ENCODE measurements at regions not wholly inside any gene's neighbourhood (a gene's known extent, or its start where the extent isn't known, plus 50 kb on each side); places are given as distances from the start of the nearest gene placed in this dataset.

DNA sequence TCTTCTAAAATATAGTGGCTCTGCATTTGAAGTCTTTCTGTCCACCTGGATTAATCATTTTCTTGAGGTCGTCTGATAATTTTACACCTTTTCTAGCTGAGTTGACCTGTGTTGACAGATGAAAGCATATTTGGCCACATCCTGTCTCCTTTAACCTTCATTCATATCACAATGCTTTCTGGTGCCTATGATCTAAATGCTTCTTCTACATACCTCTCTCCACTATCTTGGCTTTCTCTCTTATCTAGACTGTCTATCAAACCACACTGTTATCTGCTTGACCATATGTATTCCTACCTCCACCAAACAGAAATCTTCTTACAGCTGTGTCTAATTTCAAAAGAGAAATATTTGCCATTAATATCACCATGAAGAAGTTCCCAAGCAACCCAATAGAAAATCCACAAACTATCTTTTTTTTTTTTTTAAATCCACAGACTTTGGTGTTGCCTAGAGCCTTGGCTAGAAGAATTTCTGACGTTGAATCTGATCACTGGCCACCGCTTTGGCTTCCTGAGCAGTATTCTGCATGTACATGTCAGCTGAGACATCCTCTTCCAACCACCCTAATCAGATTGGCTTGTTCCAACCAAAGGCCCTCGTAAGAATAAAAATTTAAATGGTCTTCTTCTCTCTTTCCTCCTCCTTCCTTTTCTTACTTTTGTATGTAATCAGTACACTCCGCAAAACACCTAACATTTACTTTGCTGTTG, 66.3 kb upstream of the SP4 start:
- no peak for DNase-seq (ENCODE audit: low read depth)

DNA sequence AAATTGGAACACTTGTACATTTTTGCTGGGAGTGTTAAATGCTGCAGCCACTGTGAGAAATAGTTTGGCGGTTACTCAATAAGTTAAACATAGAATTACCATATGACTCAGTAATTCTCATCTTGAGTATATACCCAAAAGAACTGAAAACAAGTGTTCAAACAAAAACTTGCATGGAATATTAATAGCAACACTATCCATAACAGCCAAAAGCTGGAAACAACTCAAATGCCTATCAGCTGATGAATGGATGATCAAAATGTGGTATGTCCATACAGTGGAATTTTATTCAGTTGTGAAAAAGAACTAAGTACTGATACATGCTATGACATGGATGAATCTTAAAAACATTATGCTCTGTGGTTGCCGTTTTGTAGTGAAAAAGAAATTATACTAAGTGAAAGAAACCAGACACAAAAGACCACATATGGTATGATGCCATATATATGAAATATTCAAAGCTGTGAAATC, 63.0 kb upstream of the SP4 start:
- peak; percentile 28 for DNase-seq (ENCODE audit: low read depth)

DNA sequence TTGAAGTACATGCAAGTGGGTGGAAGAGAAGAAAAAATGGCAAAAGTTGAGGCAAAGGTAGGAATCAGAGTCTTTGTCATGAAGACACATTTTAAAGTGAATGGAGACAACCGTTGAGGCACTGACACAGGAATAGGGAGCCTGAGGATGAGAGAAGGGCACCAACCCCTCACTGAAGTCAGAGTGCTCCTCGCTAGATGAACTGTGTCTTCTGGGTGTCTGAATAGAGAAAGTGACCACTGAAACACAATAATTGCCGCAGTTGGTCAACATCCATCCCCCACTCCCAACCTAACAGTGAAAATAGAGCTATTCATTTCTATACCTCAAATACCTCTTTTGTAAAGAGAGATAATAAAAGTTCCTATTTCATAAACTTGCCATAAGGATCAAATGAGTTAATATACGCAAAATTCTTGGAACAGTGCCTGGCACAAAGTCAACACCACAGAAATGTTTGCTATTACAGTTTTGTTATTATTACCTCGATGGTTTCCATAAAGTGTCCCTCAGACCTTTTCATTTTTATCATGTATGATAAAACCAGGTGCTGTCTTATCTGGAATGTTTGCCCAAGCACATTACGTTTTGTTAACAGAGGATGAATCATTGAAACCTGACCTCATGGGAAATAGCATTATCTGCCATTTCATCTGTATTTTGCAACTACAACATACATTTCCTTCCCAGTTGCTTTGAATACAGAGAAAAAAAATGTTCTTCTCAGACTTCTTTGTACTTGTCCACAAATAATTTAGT, 61.8 kb upstream of the SP4 start:
- peak; percentile 30 for DNase-seq (ENCODE audit: low read depth)

DNA sequence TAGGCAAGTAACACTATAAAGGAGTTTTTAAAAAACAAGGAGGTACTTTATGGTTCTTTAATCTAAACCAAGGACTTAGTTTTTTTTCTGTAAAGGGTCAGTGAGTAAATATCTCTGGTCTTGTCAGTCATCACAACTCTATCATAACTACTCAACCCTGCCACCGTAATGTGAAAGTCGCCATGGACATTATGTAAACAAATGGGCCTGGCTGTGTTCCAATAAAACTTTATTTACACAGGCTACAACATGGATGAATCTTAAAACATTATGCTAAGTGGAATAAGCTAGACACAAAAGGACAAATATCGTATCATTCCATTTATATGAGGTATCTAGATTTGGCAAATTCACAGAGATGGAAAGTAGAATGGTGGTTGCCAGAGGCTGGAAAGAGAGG, 60.8 kb upstream of the SP4 start:
- no peak for DNase-seq (ENCODE audit: low read depth)

DNA sequence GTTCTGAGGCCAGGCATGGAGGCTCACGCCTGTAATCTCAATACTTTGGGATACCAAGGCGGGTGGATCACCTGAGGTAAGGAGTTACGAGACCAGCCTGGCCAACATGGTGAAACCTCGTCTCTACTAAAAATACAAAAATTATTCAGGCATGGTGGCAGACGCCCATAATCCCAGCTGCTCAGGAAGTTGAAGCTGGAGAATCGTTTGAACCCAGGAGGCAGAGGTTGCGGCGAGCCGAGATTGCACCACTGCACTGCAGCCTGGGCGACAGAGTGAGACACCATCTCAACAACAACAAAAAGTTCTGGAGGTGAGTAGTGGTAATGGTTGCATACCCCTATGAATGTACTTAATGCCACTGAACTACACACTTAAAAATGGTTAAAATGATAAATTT, 60.3 kb upstream of the SP4 start:
- no peak for DNase-seq (ENCODE audit: low read depth)

DNA sequence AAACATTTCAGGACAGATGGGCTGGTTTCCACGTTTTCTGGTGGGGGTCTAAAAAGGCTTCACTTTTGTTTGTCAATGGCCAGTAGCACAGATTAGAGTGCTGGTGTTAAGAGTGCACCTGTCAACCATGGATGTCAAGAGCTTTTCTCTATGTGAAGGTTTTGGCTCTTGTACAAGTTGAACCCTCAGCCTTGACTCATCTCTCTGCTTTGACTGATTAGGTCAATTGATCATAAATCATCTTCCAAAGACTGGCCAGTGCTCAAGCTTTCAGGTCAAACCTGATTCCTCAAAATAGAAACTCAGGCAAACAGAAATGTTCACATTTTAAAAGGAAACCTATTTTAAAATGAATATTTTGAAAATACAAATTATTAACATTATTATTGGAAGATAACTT, 59.6 kb upstream of the SP4 start:
- no peak for DNase-seq (ENCODE audit: low read depth)

DNA sequence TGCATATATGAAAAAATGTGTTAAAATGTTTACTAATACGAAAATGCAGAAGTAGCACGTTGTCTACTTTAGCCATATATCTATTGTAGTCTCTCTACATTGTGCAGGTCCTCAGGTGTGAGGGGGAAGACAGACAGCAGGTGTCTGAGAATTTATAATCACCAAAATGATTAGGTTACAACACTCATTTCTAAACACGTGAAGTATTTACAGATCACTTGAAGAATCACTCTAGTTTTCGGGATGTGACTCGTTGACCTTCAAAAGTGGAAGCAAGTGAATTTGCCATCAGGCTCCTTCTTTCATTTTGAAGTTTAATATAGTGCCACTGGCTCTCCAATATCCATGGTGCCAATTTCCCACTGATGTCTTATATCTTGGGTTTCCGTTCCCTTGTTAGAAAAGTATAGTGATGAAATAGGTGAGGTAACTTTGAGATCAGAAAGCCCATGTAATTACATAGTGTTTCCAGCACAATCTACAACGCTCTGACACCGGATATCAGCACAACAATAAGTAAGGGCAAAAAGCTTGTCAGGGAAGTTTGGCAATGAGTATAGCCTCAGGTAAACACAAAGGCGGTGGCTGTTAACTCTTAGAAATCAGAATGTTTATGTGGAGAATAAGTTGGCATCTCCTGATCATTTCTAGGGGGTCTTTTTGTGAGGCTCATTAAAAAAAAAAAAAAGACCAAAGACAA, 57.5 kb upstream of the SP4 start:
- no peak for DNase-seq (ENCODE audit: low read depth)

DNA sequence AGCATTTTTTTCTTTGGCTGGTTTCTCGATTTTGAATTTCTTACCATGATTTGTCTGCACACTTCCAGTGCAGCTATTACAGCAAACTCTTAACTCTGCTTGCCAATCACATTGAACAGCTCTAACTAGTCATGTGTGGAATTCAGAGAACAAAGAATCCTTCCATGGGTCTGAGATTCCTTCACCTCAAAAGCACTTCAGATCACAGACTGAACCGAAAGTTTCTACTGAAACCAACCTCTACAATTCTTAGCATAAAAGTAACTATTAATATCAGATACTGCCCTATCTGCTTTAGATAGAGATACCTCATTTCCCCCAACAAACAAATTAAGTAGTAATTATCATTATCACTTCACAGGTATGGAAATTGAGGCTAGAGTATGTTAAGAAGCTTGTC, 56.5 kb upstream of the SP4 start:
- no peak for DNase-seq (ENCODE audit: low read depth)

DNA sequence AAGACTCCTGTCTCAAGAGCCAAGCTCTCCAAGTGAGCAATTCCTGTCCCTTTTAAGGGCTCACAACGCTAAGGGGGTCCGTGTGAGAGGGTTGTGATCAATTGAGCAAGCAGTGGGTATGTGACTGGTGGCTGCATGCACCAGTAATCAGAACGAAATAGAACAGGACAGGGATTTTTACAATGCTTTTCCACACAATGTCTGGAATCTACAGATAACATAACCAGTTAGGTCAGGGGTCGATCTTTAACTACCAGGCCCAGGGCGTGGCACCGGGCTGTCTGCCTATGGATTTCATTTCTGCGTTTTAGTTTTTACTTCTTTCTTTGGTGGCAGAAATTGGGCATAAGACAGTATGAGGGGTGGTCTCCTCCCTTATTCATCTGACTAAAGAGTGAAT, 54.9 kb upstream of the SP4 start:
- DNase-seq (ENCODE audit: low read depth) = no peak

DNA sequence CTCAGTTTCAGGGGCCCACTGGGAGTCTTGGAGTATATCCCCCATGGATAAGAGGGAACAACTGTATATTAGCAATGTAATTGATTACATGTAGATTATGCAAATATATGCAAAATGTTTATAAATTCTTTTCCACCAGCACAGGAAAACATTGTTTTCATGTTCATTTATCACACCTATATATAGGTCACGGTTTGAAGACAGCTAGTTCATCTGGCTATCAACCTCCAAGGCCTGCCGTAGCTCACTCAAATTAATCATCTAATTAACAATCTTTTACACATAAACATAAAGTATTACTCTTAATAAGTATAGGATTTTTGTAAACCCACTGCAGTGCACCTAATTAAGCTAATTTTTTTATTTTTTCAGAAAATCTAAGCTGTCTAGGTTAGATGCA, 53.7 kb upstream of the SP4 start:
- DNase-seq (ENCODE audit: low read depth) = no peak

DNA sequence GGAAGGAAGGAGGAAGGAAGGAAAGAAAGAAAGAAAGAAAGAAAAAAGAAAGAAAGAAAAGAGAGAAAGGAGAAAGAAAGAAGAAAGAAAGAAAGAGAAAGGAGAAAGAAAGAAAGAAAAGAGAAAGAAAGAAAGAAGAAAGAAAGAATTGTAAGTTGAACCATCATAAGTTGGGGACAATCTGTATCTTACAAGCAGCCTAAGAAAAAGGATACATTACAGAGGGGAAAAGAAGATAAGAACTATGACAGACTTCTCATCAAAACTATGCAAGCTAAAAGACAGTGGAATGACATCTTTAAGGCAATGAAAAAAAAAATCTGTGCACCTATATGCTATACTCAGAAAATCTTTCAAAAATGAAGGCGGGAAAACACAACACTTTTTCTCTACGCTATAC, 50.3 kb upstream of the SP4 start:
- DNase-seq (ENCODE audit: low read depth) = no peak
